HG03064 (cell line): ENCODE measurements at regions not wholly inside any gene's neighbourhood (a gene's known extent, or its start where the extent isn't known, plus 50 kb on each side); places are given as distances from the start of the nearest gene placed in this dataset.
A peak's percentile ranks its signal among the peaks of the same experiment; 100 is the strongest.

Experiments
- ATAC-seq: cut with Tn5 transposase; IDR thresholded peaks from one replicate; pipeline ENCODE4 v1.9.1; 2021; ENCODE audit warnings: low read depth; ENCODE audit not compliant: unreplicated experiment

GRCh38 chr3:94179059-94179458 is 116.2 kb downstream of the NSUN3 start:
- no peak for ATAC-seq

GRCh38 chr3:94183551-94183950 is 120.7 kb downstream of the NSUN3 start:
- no peak for ATAC-seq

- no peak for ATAC-seq
Measured at GRCh38 chr3:94184781-94185180, 121.9 kb downstream of the NSUN3 start.

- no peak for ATAC-seq
Measured at GRCh38 chr3:94185753-94186152, 122.9 kb downstream of the NSUN3 start.

GRCh38 chr3:94187697-94188096 is 124.8 kb downstream of the NSUN3 start:
- ATAC-seq: no peak

- no peak for ATAC-seq
Measured at GRCh38 chr3:94195381-94195780, 132.5 kb downstream of the NSUN3 start.

GRCh38 chr3:94206291-94206690 is 143.4 kb downstream of the NSUN3 start:
- no peak for ATAC-seq

- ATAC-seq: no peak
Measured at GRCh38 chr3:94210256-94210655, 147.4 kb downstream of the NSUN3 start.

GRCh38 chr3:94217406-94217805 is 154.5 kb downstream of the NSUN3 start:
- ATAC-seq: no peak

GRCh38 chr3:94220426-94220825 is 157.6 kb downstream of the NSUN3 start:
- no peak for ATAC-seq

- no peak for ATAC-seq
Measured at GRCh38 chr3:94221829-94222228, 159.0 kb downstream of the NSUN3 start.

GRCh38 chr3:94225148-94225865 is 162.4 kb downstream of the NSUN3 start:
- no peak for ATAC-seq

- no peak for ATAC-seq
Measured at GRCh38 chr3:94226078-94226477, 163.2 kb downstream of the NSUN3 start.

GRCh38 chr3:94232921-94233320 is 170.1 kb downstream of the NSUN3 start:
- no peak for ATAC-seq

GRCh38 chr3:94234177-94234788 is 171.4 kb downstream of the NSUN3 start:
- no peak for ATAC-seq

- no peak for ATAC-seq
Measured at GRCh38 chr3:94241986-94242385, 179.1 kb downstream of the NSUN3 start.

- no peak for ATAC-seq
Measured at GRCh38 chr3:94246171-94246570, 183.3 kb downstream of the NSUN3 start.

GRCh38 chr3:94248042-94248441 is 185.2 kb downstream of the NSUN3 start:
- no peak for ATAC-seq

- peak; percentile 87 for ATAC-seq
Measured at GRCh38 chr3:94249491-94250079, 186.7 kb downstream of the NSUN3 start.

GRCh38 chr3:94251566-94251965 is 188.7 kb downstream of the NSUN3 start:
- no peak for ATAC-seq

- ATAC-seq: no peak
Measured at GRCh38 chr3:94252316-94252715, 189.5 kb downstream of the NSUN3 start.
